COLO668 (cell line): ENCODE measurements at regions not wholly inside any gene's neighbourhood (a gene's known extent, or its start where the extent isn't known, plus 50 kb on each side); places are given as distances from the start of the nearest gene placed in this dataset.

Experiments
- DNase-seq: peaks from one replicate; lab custom pipeline; 2025; ENCODE audit not compliant: unreplicated experiment; lab: John Stamatoyannopoulos, UW

GRCh38 chr3:25084016-25084415 lies 344.0 kb upstream of the RARB start:
- DNase-seq: no peak

GRCh38 chr3:25086721-25087120 lies 341.3 kb upstream of the RARB start:
- DNase-seq: no peak

- DNase-seq: no peak
Observed at GRCh38 chr3:25088284-25088683, 339.8 kb upstream of the RARB start.

- DNase-seq: no peak
Observed at GRCh38 chr3:25090698-25091453, 337.2 kb upstream of the RARB start.

GRCh38 chr3:25091934-25092333 lies 336.1 kb upstream of the RARB start:
- DNase-seq: no peak

- DNase-seq: no peak
Observed at GRCh38 chr3:25094932-25095685, 333.0 kb upstream of the RARB start.

- no peak for DNase-seq
Observed at GRCh38 chr3:25096536-25096935, 331.5 kb upstream of the RARB start.

GRCh38 chr3:25097023-25097422 lies 331.0 kb upstream of the RARB start:
- DNase-seq: no peak

- no peak for DNase-seq
Observed at GRCh38 chr3:25099666-25100065, 328.4 kb upstream of the RARB start.

GRCh38 chr3:25103391-25103790 lies 324.7 kb upstream of the RARB start:
- DNase-seq: no peak

GRCh38 chr3:25107918-25108617 lies 320.0 kb upstream of the RARB start:
- DNase-seq: no peak

- no peak for DNase-seq
Observed at GRCh38 chr3:25110642-25111041, 317.4 kb upstream of the RARB start.

GRCh38 chr3:25113891-25114290 lies 314.2 kb upstream of the RARB start:
- DNase-seq: no peak

GRCh38 chr3:25114532-25114931 lies 313.5 kb upstream of the RARB start:
- no peak for DNase-seq

- DNase-seq: no peak
Observed at GRCh38 chr3:25117005-25117593, 311.0 kb upstream of the RARB start.

GRCh38 chr3:25119682-25120081 lies 308.4 kb upstream of the RARB start:
- DNase-seq: no peak

- DNase-seq: no peak
Observed at GRCh38 chr3:25120665-25121064, 307.4 kb upstream of the RARB start.

- DNase-seq: no peak
Observed at GRCh38 chr3:25125201-25125600, 302.9 kb upstream of the RARB start.

GRCh38 chr3:25128735-25129134 lies 299.3 kb upstream of the RARB start:
- no peak for DNase-seq

- DNase-seq: no peak
Observed at GRCh38 chr3:25130724-25131520, 297.1 kb upstream of the RARB start.

- DNase-seq: no peak
Observed at GRCh38 chr3:25133588-25133987, 294.5 kb upstream of the RARB start.
